HepG2 (cell line): ENCODE measurements at regions not wholly inside any gene's neighbourhood (a gene's known extent, or its start where the extent isn't known, plus 50 kb on each side); places are given as distances from the start of the nearest gene placed in this dataset.

Experiments used
- ATAC-seq: fragments of 200-7000 bp; cut with Tn5 transposase; 3 replicates; pipeline ENCODE4 v1.9.1; 2020; ENCODE audit warnings: mild to moderate bottlenecking, moderate library complexity
- BruUV-seq: library from RNA; stranded (reverse); fragments of 400-500 nt; replicated peaks from 2 replicates; lab custom pipeline; 2021; lab: Mats Ljungman, UMichigan
- CTCF ChIA-PET: fragments of 300-600 bp; formaldehyde crosslinking; extraction: SDS; loops from one replicate; lab custom pipeline; 2021; ENCODE audit warnings: low total read pairs, inconsistent platforms, low intra/inter-chr PET ratio; lab: Yijun Ruan, JAX
- POLR2A ChIA-PET: fragments of 350-600 bp; sonication (Branson Sonifier 250); formaldehyde crosslinking; loops from one replicate; lab custom pipeline; 2020; ENCODE audit warnings: antibody characterized with exemption, inconsistent platforms; lab: Yijun Ruan, JAX
- DNase-seq: peaks from one replicate; pipeline ENCODE4 v3.0.0-alpha.2; 2015; ENCODE audit warnings: low spot score
- FAIRE-seq: peaks from 3 replicates; lab custom pipeline; 2011; peaks lifted over from hg19 to GRCh38; lab: Jason Lieb, UNC
- H2AFZ ChIP-seq: one replicate; pipeline ENCODE4 v1.6.1; 2011; ENCODE audit warnings: low read length, inconsistent platforms
- H3K27ac ChIP-seq: fragments of 300-600 bp; 3 replicates; pipeline ENCODE4 v1.8.0; 2011; ENCODE audit warnings: mixed run types, mild to moderate bottlenecking, mixed read lengths, low read length, inconsistent platforms; ENCODE audit not compliant: insufficient read depth; ENCODE audit errors: extremely low read length
- H3K27me3 ChIP-seq, 2 experiments: fragments of 200-600 bp in 1 of 2; 2 replicates in 1 of 2; 3 replicates in 1 of 2; pipeline versions ENCODE4 v1.6.0 to v1.8.0; 2011; ENCODE audit warnings: low read length in 2 of 2, mild to moderate bottlenecking in 2 of 2, moderate library complexity in 2 of 2, inconsistent platforms in 1 of 2; ENCODE audit not compliant: insufficient read depth in 2 of 2, control insufficient read depth in 1 of 2
- H3K36me3 ChIP-seq, 2 experiments: fragments of 200-600 bp in 1 of 2; replicated peaks in 1 of 2; 2 replicates in 1 of 2; 3 replicates in 1 of 2; pipeline versions ENCODE4 v1.5.1 to v1.8.0; 2011; ENCODE audit warnings: low read length in 2 of 2, inconsistent platforms in 1 of 2; ENCODE audit not compliant: insufficient read depth in 2 of 2, control insufficient read depth in 1 of 2
- H3K4me1 ChIP-seq: 2 replicates; pipeline ENCODE4 v1.5.1; 2012; ENCODE audit warnings: low read length, inconsistent platforms; ENCODE audit not compliant: insufficient read depth
- H3K4me2 ChIP-seq: 2 replicates; pipeline ENCODE4 v1.6.0; 2011; ENCODE audit warnings: low read depth, low read length, inconsistent platforms
- H3K4me3 ChIP-seq, 3 experiments: fragments of 200-600 bp in 1 of 3; sonication (generic), shearing (Covaris generic) in 1 of 3; replicated peaks in 1 of 3; 2 replicates each; pipeline ENCODE4 v1.5.1; 2011 to 2016; ENCODE audit warnings: low read length in 3 of 3, inconsistent platforms in 2 of 3, low read depth in 2 of 3, mild to moderate bottlenecking in 2 of 3, control low read depth in 1 of 3, mixed read lengths in 1 of 3; ENCODE audit not compliant: insufficient read depth in 1 of 3
- H3K79me2 ChIP-seq: one replicate; pipeline ENCODE4 v1.6.1; 2011; ENCODE audit warnings: low read length, inconsistent platforms; ENCODE audit not compliant: insufficient read depth
- H3K9ac ChIP-seq: 2 replicates; pipeline ENCODE4 v1.6.0; 2011; ENCODE audit warnings: mild to moderate bottlenecking, low read depth, low read length, inconsistent platforms; ENCODE audit not compliant: insufficient read depth
- H3K9me3 ChIP-seq: 2 replicates; pipeline ENCODE4 v1.5.1; 2012; ENCODE audit warnings: mild to moderate bottlenecking, low read length
- H4K20me1 ChIP-seq: 2 replicates; pipeline ENCODE4 v1.6.0; 2011; ENCODE audit warnings: inconsistent platforms, mild to moderate bottlenecking, low read length, moderate library complexity; ENCODE audit not compliant: insufficient read depth
- ATRX ChIP-seq: sonication (generic); formaldehyde crosslinking; IDR thresholded peaks from 2 replicates; pipeline ENCODE4 v1.4.0; 2020; ENCODE audit warnings: missing genetic modification reagents, borderline replicate concordance
- EP300 ChIP-seq, 3 experiments: sonication (generic) in 1 of 3; formaldehyde crosslinking in 1 of 3; IDR thresholded peaks; 2 replicates each; pipeline versions ENCODE4 v1.5.1 to v1.6.1; 2011 to 2020; ENCODE audit warnings: low read depth in 2 of 3, low read length in 2 of 3, borderline replicate concordance in 1 of 3, improper control_type of control experiment in 1 of 3, mild to moderate bottlenecking in 1 of 3, missing genetic modification reagents in 1 of 3, moderate library complexity in 1 of 3
- FOXC1 ChIP-seq: sonication (generic); formaldehyde crosslinking; IDR thresholded peaks from 2 replicates; pipeline ENCODE4 v1.8.0; 2022; ENCODE audit warnings: mild to moderate bottlenecking, missing genetic modification reagents, borderline replicate concordance
- HOXA3 ChIP-seq: sonication (generic); formaldehyde crosslinking; IDR thresholded peaks from 2 replicates; pipeline ENCODE4 v1.5.0; 2020; ENCODE audit warnings: missing genetic modification reagents
- KAT8 ChIP-seq: IDR thresholded peaks from 2 replicates; pipeline ENCODE4 v1.6.1; 2016; ENCODE audit warnings: missing genetic modification reagents, missing compliant biosample characterization
- KLF13 ChIP-seq: sonication (generic); formaldehyde crosslinking; IDR thresholded peaks from 2 replicates; pipeline ENCODE4 v1.4.0; 2020; ENCODE audit warnings: mild to moderate bottlenecking, missing genetic modification reagents
- NFE2 ChIP-seq: sonication (generic); formaldehyde crosslinking; IDR thresholded peaks from 2 replicates; pipeline ENCODE4 v1.4.0; 2020; ENCODE audit warnings: missing genetic modification reagents
- RELA ChIP-seq: sonication (generic); formaldehyde crosslinking; IDR thresholded peaks from 2 replicates; pipeline ENCODE4 v1.4.0; 2020; ENCODE audit warnings: missing genetic modification reagents
- SALL1 ChIP-seq: sonication (generic); formaldehyde crosslinking; IDR thresholded peaks from 2 replicates; pipeline ENCODE4 v1.8.0; 2022; ENCODE audit warnings: mild to moderate bottlenecking, missing genetic modification reagents
- STAG1 ChIP-seq: sonication (generic); formaldehyde crosslinking; IDR thresholded peaks from 2 replicates; pipeline ENCODE4 v1.4.0; 2020; ENCODE audit warnings: missing genetic modification reagents
- ZNF616 ChIP-seq: sonication (generic); formaldehyde crosslinking; IDR thresholded peaks from 2 replicates; pipeline ENCODE4 v1.5.0; 2020; ENCODE audit warnings: low read depth, mild to moderate bottlenecking, missing genetic modification reagents
- ZNF709 ChIP-seq: sonication (generic); formaldehyde crosslinking; IDR thresholded peaks from 2 replicates; pipeline ENCODE4 v1.5.0; 2020; ENCODE audit warnings: mild to moderate bottlenecking, missing genetic modification reagents
- WGBS: methylation state at CpG from one replicate; pipeline ENCODE4 v1.1.6; 2017; ENCODE audit warnings: low lambda C conversion rate; 5-methylcytosine and 5-hydroxymethylcytosine counted together
- in situ Hi-C: cut with HindIII; loops from 2 replicates; pipeline ENCODE4 v1.10.0; 2017; ENCODE audit warnings: low pct_unique_long_range_greater_than_20kb; ENCODE audit not compliant: extremely low pct_ligation_motif_present
- intact Hi-C: fragments of 100-400 bp; cut with micrococcal nuclease; formaldehyde crosslinking; loops from one replicate; pipeline ENCODE4 v1.10.0; 2022; ENCODE audit not compliant: unreplicated experiment
- TF ChIP-seq, protein P1 (sequence below): sonication (generic); formaldehyde crosslinking; IDR thresholded peaks from 2 replicates; pipeline ENCODE4 v1.8.0; 2022; ENCODE audit warnings: missing genetic modification reagents, mild to moderate bottlenecking, moderate library complexity, borderline replicate concordance

DNA sequence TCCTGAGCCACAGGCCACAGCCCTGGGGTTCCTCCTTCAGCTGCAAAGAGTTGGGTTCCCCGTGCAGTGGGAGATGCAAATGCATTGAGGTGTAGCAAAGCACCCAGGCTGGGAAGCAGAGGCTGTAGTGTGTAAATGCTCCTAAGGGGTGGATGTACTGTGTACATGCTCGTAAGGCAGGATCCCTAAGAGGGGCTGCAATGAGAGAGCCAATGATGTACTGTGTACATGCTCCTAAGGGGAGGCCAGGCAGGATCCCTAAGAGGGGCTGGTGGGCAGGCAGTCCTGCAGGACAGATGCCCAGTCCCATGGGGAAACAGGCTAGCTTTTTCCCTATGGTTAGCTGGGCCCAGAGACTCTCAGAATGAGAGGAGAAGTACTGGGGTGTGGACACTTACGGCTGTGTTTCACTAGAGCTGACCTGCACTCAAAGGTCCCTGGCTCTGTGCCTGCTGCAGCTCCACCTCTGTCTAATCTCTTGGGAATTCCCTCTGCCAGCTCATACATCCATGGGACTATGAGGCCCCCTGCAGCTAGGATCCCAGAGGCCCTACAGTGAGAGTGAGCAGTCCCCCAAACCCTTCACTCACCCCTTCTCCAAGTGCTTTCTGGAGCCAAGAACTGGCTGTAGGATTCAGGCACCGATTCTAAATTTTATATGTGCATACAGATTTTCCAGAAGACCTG is 261.9 kb upstream of the LUZP2 start:
- TF ChIP-seq SALL1 (CRISPR knock-in tag): no peak
- TF ChIP-seq KAT8: no peak
- TF ChIP-seq HOXA3 (CRISPR knock-in tag): no peak
- no peak for TF ChIP-seq ZNF616 (CRISPR knock-in tag)
- no peak for TF ChIP-seq EP300 (IDR thresholded peaks at IDR 0.05; ENCODE audit: low read depth in 2 of 2, low read length in 2 of 2)
- no peak for TF ChIP-seq EP300 (CRISPR knock-in tag; IDR thresholded peaks at IDR 0.05; ENCODE audit: borderline replicate concordance)
- 0 out of 2 replicates have a peak, but pooled peaks have one; percentile 16 for TF ChIP-seq STAG1 (CRISPR knock-in tag)
- intact Hi-C loops (no loop called here), in situ Hi-C loops (no loop called here)
- Histone ChIP-seq H2AFZ (no peak overlapping the region), H4K20me1 (no peaks in the 10 kb centered on the region), H3K4me2 (no peak overlapping the region), H3K79me2 (no peaks in the 10 kb centered on the region), H3K9ac (no peak overlapping the region), H3K36me3 (no peaks in the 10 kb centered on the region), H3K27ac (no peak overlapping the region), H3K4me3 (no peak overlapping the region), H3K27me3 (no peaks in the 10 kb centered on the region), H3K9me3 (no peaks in the 10 kb centered on the region), H3K4me1 (no peaks in the 10 kb centered on the region)
- ChIA-PET CTCF (no interaction called here), POLR2A (no interaction called here)
- no peak for DNase-seq
- no peak for FAIRE-seq
- peak; percentile 36; the same call in 2 of the 3 replicates for ATAC-seq
- no TSS peak for BruUV-seq
- WGBS: 14% methylated on average over 3 of the region's 4 CpGs

DNA sequence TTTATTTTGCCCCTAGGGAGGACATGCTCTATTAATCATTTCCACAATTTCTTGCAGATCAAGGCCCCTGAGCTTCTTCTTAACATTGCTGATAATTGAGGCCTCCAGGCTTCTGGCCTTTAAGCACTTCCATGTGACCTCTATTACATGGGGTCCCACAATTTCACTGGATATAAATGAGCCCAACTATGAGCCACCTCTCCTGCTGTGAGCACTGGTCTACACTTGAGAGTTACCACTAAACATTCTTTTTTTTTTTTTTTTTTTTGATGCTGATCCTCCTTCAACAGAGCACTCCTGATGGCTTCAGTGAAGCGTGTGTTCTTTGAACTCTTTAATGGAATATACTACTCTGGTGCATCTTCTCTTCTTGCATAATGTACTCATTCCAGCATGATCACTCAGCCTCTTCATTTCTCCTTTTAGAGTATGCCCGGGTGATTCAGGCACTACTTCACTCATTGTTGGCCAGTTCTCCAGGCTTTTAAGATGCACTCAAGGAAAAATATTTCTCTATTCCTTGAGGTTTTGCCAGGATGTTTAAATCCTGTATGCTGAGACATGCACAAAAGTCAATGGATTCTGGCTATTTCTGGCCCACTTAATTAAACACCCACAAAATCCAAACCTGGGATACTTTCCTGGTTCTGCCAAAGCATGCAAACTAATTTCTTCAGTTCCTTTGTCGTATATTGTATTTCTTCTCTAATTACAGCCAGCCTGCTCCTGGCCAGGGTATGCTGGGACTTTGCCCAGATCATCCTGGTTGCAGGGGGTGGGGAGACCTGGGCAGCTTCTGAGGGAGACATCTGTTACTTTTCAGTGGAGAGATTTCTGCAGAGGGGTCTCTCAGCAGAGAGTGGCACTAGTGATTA is 257.8 kb upstream of the LUZP2 start:
- Histone ChIP-seq H3K79me2 (no peaks in the 10 kb centered on the region), H3K9ac (no peak overlapping the region), H3K4me2 (no peak overlapping the region), H3K4me3 (no peak overlapping the region), H3K9me3 (no peaks in the 10 kb centered on the region), H4K20me1 (no peaks in the 10 kb centered on the region), H3K27ac (no peak overlapping the region), H3K36me3 (no peaks in the 10 kb centered on the region), H3K27me3 (no peaks in the 10 kb centered on the region), H3K4me1 (no peaks in the 10 kb centered on the region), H2AFZ (no peak overlapping the region)
- no TSS peak for BruUV-seq
- DNase-seq (no peak), ATAC-seq (no peak), FAIRE-seq (no peak)
- intact Hi-C loops: no loop called here
- ChIA-PET CTCF (no interaction called here), POLR2A (no interaction called here)
- 15% methylated on average over 3 of the region's 3 CpGs for WGBS
- in situ Hi-C loops: no loop called here
- TF ChIP-seq ATRX (CRISPR knock-in tag) (no peak), NFE2 (no peak), FOXC1 (CRISPR knock-in tag) (no peak), RELA (CRISPR knock-in tag) (no peak), ZNF709 (no peak), KLF13 (CRISPR knock-in tag) (no peak)
- TF ChIP-seq, protein P1, sequence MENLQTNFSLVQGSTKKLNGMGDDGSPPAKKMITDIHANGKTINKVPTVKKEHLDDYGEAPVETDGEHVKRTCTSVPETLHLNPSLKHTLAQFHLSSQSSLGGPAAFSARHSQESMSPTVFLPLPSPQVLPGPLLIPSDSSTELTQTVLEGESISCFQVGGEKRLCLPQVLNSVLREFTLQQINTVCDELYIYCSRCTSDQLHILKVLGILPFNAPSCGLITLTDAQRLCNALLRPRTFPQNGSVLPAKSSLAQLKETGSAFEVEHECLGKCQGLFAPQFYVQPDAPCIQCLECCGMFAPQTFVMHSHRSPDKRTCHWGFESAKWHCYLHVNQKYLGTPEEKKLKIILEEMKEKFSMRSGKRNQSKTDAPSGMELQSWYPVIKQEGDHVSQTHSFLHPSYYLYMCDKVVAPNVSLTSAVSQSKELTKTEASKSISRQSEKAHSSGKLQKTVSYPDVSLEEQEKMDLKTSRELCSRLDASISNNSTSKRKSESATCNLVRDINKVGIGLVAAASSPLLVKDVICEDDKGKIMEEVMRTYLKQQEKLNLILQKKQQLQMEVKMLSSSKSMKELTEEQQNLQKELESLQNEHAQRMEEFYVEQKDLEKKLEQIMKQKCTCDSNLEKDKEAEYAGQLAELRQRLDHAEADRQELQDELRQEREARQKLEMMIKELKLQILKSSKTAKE: no peak
